Inferior parietal cortex (tissue), 1 donor: ENCODE measurements at regions not wholly inside any gene's neighbourhood (a gene's known extent, or its start where the extent isn't known, plus 50 kb on each side); places are given as distances from the start of the nearest gene placed in this dataset.

Experiments
- DNase-seq: peaks from one replicate; pipeline ENCODE4 v3.0.0-alpha.2; 2016; ENCODE audit errors: extremely low spot score

GRCh38 chr17:15112846-15113617 lies 152.1 kb downstream of the PMP22 start:
- no peak for DNase-seq

GRCh38 chr17:15109608-15110007 lies 155.5 kb downstream of the PMP22 start:
- no peak for DNase-seq

- DNase-seq: no peak
Observed at GRCh38 chr17:15108992-15109391, 156.1 kb downstream of the PMP22 start.

- DNase-seq: no peak
Observed at GRCh38 chr17:15106540-15106939, 158.6 kb downstream of the PMP22 start.

- DNase-seq: no peak
Observed at GRCh38 chr17:15103785-15104184, 161.3 kb downstream of the PMP22 start.

GRCh38 chr17:15101175-15101574 lies 164.0 kb downstream of the PMP22 start:
- no peak for DNase-seq

- DNase-seq: no peak
Observed at GRCh38 chr17:15096511-15096910, 168.6 kb downstream of the PMP22 start.

GRCh38 chr17:15095935-15096334 lies 169.2 kb downstream of the PMP22 start:
- no peak for DNase-seq

- no peak for DNase-seq
Observed at GRCh38 chr17:15092762-15093161, 172.4 kb downstream of the PMP22 start.

GRCh38 chr17:15092261-15092660 lies 172.9 kb downstream of the PMP22 start:
- DNase-seq: no peak

- no peak for DNase-seq
Observed at GRCh38 chr17:15091825-15092224, 173.3 kb downstream of the PMP22 start.

GRCh38 chr17:15090533-15090932 lies 174.6 kb downstream of the PMP22 start:
- no peak for DNase-seq

GRCh38 chr17:15087946-15088345 lies 177.2 kb downstream of the PMP22 start:
- no peak for DNase-seq

GRCh38 chr17:15086776-15087295 lies 178.3 kb downstream of the PMP22 start:
- no peak for DNase-seq

GRCh38 chr17:15085890-15086677 lies 179.0 kb downstream of the PMP22 start:
- no peak for DNase-seq

- DNase-seq: no peak
Observed at GRCh38 chr17:15083225-15083624, 181.9 kb downstream of the PMP22 start.

GRCh38 chr17:15081008-15081407 lies 184.1 kb downstream of the PMP22 start:
- no peak for DNase-seq

GRCh38 chr17:15078570-15078969 lies 186.6 kb downstream of the PMP22 start:
- DNase-seq: no peak

- DNase-seq: no peak
Observed at GRCh38 chr17:15076991-15077663, 188.0 kb downstream of the PMP22 start.

GRCh38 chr17:15051933-15052332 lies 213.2 kb downstream of the PMP22 start:
- DNase-seq: no peak

- no peak for DNase-seq
Observed at GRCh38 chr17:15049795-15050160, 215.3 kb downstream of the PMP22 start.
